GM23338 (cell line): ENCODE measurements at regions not wholly inside any gene's neighbourhood (a gene's known extent, or its start where the extent isn't known, plus 50 kb on each side); places are given as distances from the start of the nearest gene placed in this dataset.

Experiments used
- ATAC-seq: fragments of 200-7000 bp; cut with Tn5 transposase; 3 replicates; pipeline ENCODE4 v1.9.1; 2020
- DNase-seq: peaks from one replicate; pipeline ENCODE4 v3.0.0-alpha.2; 2015; ENCODE audit warnings: low spot score
- H2AFZ ChIP-seq: fragments of 200-600 bp; sonication (generic); 2 replicates; pipeline ENCODE4 v1.8.0; 2016; ENCODE audit warnings: antibody characterized with exemption, mild to moderate bottlenecking, moderate library complexity
- H3F3A ChIP-seq: fragments of 200-600 bp; sonication (generic); replicated peaks from 2 replicates; pipeline ENCODE4 v1.8.0; 2017; ENCODE audit warnings: antibody characterized with exemption, mixed run types, low read depth
- H3K27ac ChIP-seq: fragments of 200-600 bp; sonication (generic); 2 replicates; pipeline ENCODE4 v1.6.1; 2016; ENCODE audit warnings: low read depth
- H3K27me3 ChIP-seq: fragments of 200-600 bp; sonication (generic); 2 replicates; pipeline ENCODE4 v1.8.0; 2016; ENCODE audit warnings: mild to moderate bottlenecking, mixed run types, moderate library complexity; ENCODE audit not compliant: insufficient read depth
- H3K36me3 ChIP-seq: fragments of 200-600 bp; sonication (generic); 2 replicates; pipeline ENCODE4 v1.8.0; 2016; ENCODE audit warnings: mild to moderate bottlenecking; ENCODE audit not compliant: insufficient read depth
- H3K4me1 ChIP-seq: fragments of 200-600 bp; sonication (generic); 2 replicates; pipeline ENCODE4 v1.8.0; 2016; ENCODE audit warnings: mild to moderate bottlenecking, moderate library complexity; ENCODE audit not compliant: insufficient read depth
- H3K4me2 ChIP-seq: fragments of 200-600 bp; sonication (generic); 2 replicates; pipeline ENCODE4 v1.7.1; 2017; ENCODE audit warnings: mixed run types
- H3K4me3 ChIP-seq: fragments of 200-600 bp; sonication (generic); 2 replicates; pipeline ENCODE4 v1.6.1; 2016; ENCODE audit warnings: mixed run types
- H3K79me2 ChIP-seq: fragments of 200-600 bp; sonication (generic); replicated peaks from 2 replicates; pipeline ENCODE4 v1.8.0; 2017; ENCODE audit warnings: mild to moderate bottlenecking; ENCODE audit not compliant: insufficient read depth
- H3K9me2 ChIP-seq: fragments of 200-600 bp; sonication (generic); 2 replicates; pipeline ENCODE4 v1.8.0; 2017; ENCODE audit not compliant: insufficient read depth
- H4K20me1 ChIP-seq: fragments of 200-600 bp; sonication (generic); replicated peaks from 2 replicates; pipeline ENCODE4 v1.8.0; 2017; ENCODE audit warnings: mild to moderate bottlenecking; ENCODE audit not compliant: insufficient read depth
- H3K27ac Mint-ChIP-seq: 2 replicates; pipeline ENCODE4 v1.8.0; 2020; ENCODE audit warnings: inconsistent platforms, mild to moderate bottlenecking, moderate library complexity, mixed read lengths
- H3K27me3 Mint-ChIP-seq: 3 replicates; pipeline ENCODE4 v1.8.0; 2022; ENCODE audit warnings: low read depth, mild to moderate bottlenecking, moderate library complexity, mixed read lengths, inconsistent platforms; ENCODE audit not compliant: insufficient read depth, poor library complexity
- H3K36me3 Mint-ChIP-seq: 3 replicates; pipeline ENCODE4 v1.8.0; 2021; ENCODE audit warnings: low read depth, mild to moderate bottlenecking, inconsistent platforms, moderate library complexity, mixed read lengths
- H3K4me1 Mint-ChIP-seq: 3 replicates; pipeline ENCODE4 v1.8.0; 2020; ENCODE audit warnings: mild to moderate bottlenecking, inconsistent platforms, mixed read lengths
- H3K4me3 Mint-ChIP-seq: 3 replicates; pipeline ENCODE4 v1.8.0; 2021; ENCODE audit warnings: moderate library complexity, mild to moderate bottlenecking, inconsistent platforms, mixed read lengths
- H3K9me3 Mint-ChIP-seq: 3 replicates; pipeline ENCODE4 v1.8.0; 2020; ENCODE audit warnings: moderate library complexity, mild to moderate bottlenecking, inconsistent platforms, mixed read lengths
- CTCF ChIP-seq, 2 experiments: fragments of 200-600 bp in 1 of 2; sonication (generic) in 1 of 2; conservative IDR thresholded peaks; 2 replicates each; pipeline versions ENCODE4 v1.5.1 to v1.6.1; 2016 to 2017; ENCODE audit warnings: antibody characterized with exemption in 2 of 2, low read depth in 2 of 2, mild to moderate bottlenecking in 2 of 2, moderate library complexity in 1 of 2
- EZH2 ChIP-seq: fragments of 200-600 bp; sonication (generic); IDR thresholded peaks from one replicate; pipeline ENCODE4 v1.8.0; 2017; ENCODE audit warnings: antibody characterized with exemption, mild to moderate bottlenecking, low read depth; ENCODE audit not compliant: unreplicated experiment
- EZH2phosphoT487 ChIP-seq: fragments of 200-600 bp; sonication (generic); IDR thresholded peaks from one replicate; pipeline ENCODE4 v1.8.1; 2018; ENCODE audit warnings: antibody characterized with exemption; ENCODE audit not compliant: unreplicated experiment
- JUNB ChIP-seq: IDR thresholded peaks from one replicate; pipeline ENCODE4 v1.6.1; 2016; ENCODE audit warnings: antibody characterized with exemption; ENCODE audit not compliant: unreplicated experiment
- NANOG ChIP-seq: IDR thresholded peaks from 2 replicates; pipeline ENCODE4 v1.6.1; 2016; ENCODE audit warnings: antibody characterized with exemption, borderline replicate concordance
- POLR2AphosphoS5 ChIP-seq: IDR thresholded peaks from 2 replicates; pipeline ENCODE4 v1.6.1; 2016; ENCODE audit warnings: antibody characterized with exemption, low read depth
- STAT1 ChIP-seq: IDR thresholded peaks from one replicate; pipeline ENCODE4 v1.6.1; 2016; ENCODE audit warnings: antibody characterized with exemption; ENCODE audit not compliant: unreplicated experiment
- ZNF114 ChIP-seq: fragments of 250-450 bp; sonication (Bioruptor Pico); IDR thresholded peaks from 2 replicates; pipeline ENCODE4 v1.5.0; 2020; ENCODE audit warnings: mild to moderate bottlenecking, moderate library complexity
- ZNF331 ChIP-seq: fragments of 250-450 bp; sonication (Bioruptor Pico); IDR thresholded peaks from 2 replicates; pipeline ENCODE4 v1.5.0; 2020; ENCODE audit warnings: low read depth, mild to moderate bottlenecking, moderate library complexity
- ZNF462 ChIP-seq: fragments of 250-450 bp; sonication (Bioruptor Pico); IDR thresholded peaks from 2 replicates; pipeline ENCODE4 v1.5.0; 2020; ENCODE audit warnings: mild to moderate bottlenecking, moderate library complexity

- TF ChIP-seq CTCF (conservative IDR thresholded peaks at IDR 0.05; ENCODE audit: low read depth in 2 of 2) (no peak), EZH2 (no peak), ZNF331 (CRISPR knock-in tag) (no peak), ZNF114 (no peak), POLR2AphosphoS5 (no peak), NANOG (no peak)
These were observed 714.4 kb downstream of the DCDC2C start (continued) for GRCh38 chr2:4417771-4418170.

GRCh38 chr2:4420032-4420431, 716.7 kb downstream of the DCDC2C start:
- H3K9me2 ChIP-seq: no peaks in the 10 kb centered on the region
- peaks cover 82% of the 10 kb centered on the region for H3K9me3 Mint-ChIP-seq
- H3K4me3 ChIP-seq: no peak overlapping the region
- no peaks in the 10 kb centered on the region for H3F3A ChIP-seq
- DNase-seq: peak; percentile 39
- H3K27me3 Mint-ChIP-seq: no peaks in the 10 kb centered on the region
- no peaks in the 10 kb centered on the region for H3K27me3 ChIP-seq
- no peaks in the 10 kb centered on the region; the same call in 2 of the 3 replicates for H3K4me1 Mint-ChIP-seq
- no peaks in the 10 kb centered on the region for H3K79me2 ChIP-seq
- no peak overlapping the region for H2AFZ ChIP-seq
- H3K36me3 Mint-ChIP-seq: peaks cover 24% of the 10 kb centered on the region
- no peak overlapping the region for H3K27ac ChIP-seq
- no peaks in the 10 kb centered on the region for H4K20me1 ChIP-seq
- no peak overlapping the region for H3K4me2 ChIP-seq
- TF ChIP-seq CTCF (conservative IDR thresholded peaks at IDR 0.05; ENCODE audit: low read depth in 2 of 2): peak; percentile 12 to 27; a peak in 1 of 4 replicates
- TF ChIP-seq ZNF331 (CRISPR knock-in tag): no peak
- H3K27ac Mint-ChIP-seq: no peak overlapping the region
- no peaks in the 10 kb centered on the region for H3K4me1 ChIP-seq
- H3K36me3 ChIP-seq: no peaks in the 10 kb centered on the region
- H3K4me3 Mint-ChIP-seq: no peak overlapping the region
- ATAC-seq: peak; percentile 41; the same call in 1 of the 3 replicates

- ATAC-seq (no peak), DNase-seq (no peak)
- Mint-ChIP-seq H3K27me3 (no peaks in the 10 kb centered on the region), H3K36me3 (peaks cover 12% of the 10 kb centered on the region), H3K27ac (no peak overlapping the region), H3K9me3 (peaks cover 82% of the 10 kb centered on the region), H3K4me3 (no peak overlapping the region), H3K4me1 (no peaks in the 10 kb centered on the region; the same call in 2 of the 3 replicates)
- no peaks in the 10 kb centered on the region for H3K79me2 ChIP-seq
- H3F3A ChIP-seq: no peaks in the 10 kb centered on the region
- no peaks in the 10 kb centered on the region for H4K20me1 ChIP-seq
- H3K4me1 ChIP-seq: no peaks in the 10 kb centered on the region
- no peak overlapping the region for H2AFZ ChIP-seq
- H3K36me3 ChIP-seq: no peaks in the 10 kb centered on the region
- H3K27ac ChIP-seq: no peak overlapping the region
- no peaks in the 10 kb centered on the region for H3K9me2 ChIP-seq
- no peak overlapping the region for H3K4me2 ChIP-seq
- TF ChIP-seq ZNF462 (CRISPR knock-in tag) (no peak), JUNB (no peak), EZH2phosphoT487 (no peak), STAT1 (no peak), POLR2AphosphoS5 (no peak)
- H3K4me3 ChIP-seq: no peak overlapping the region
- H3K27me3 ChIP-seq: no peaks in the 10 kb centered on the region
These were observed 720.8 kb downstream of the DCDC2C start for GRCh38 chr2:4424153-4424552.
